Left kidney (tissue), 1 donor: ENCODE measurements at regions not wholly inside any gene's neighbourhood (a gene's known extent, or its start where the extent isn't known, plus 50 kb on each side); places are given as distances from the start of the nearest gene placed in this dataset.
"Not testable (repeated sequence)": the region's sequence is repeated elsewhere in the genome, so short reads cannot be mapped to it uniquely, and the experiment has no call there.

Experiments
- DNase-seq: peaks from one replicate; pipeline ENCODE4 v3.0.0-alpha.2; 2013

GRCh38 chr6:134669485-134669884, 280.4 kb downstream of the ALDH8A1 start:
- peak; percentile 36 for DNase-seq

GRCh38 chr6:134667111-134667510, 282.8 kb downstream of the ALDH8A1 start:
- DNase-seq = no peak

- no peak for DNase-seq
These were observed 283.8 kb downstream of the ALDH8A1 start for GRCh38 chr6:134666125-134666524.

- DNase-seq = no peak
These were observed 284.7 kb downstream of the ALDH8A1 start for GRCh38 chr6:134665029-134665723.

- no peak for DNase-seq
These were observed 285.9 kb downstream of the ALDH8A1 start for GRCh38 chr6:134663800-134664535.

- DNase-seq = no peak
These were observed 286.5 kb downstream of the ALDH8A1 start for GRCh38 chr6:134663356-134663755.

GRCh38 chr6:134662077-134662700, 287.7 kb downstream of the ALDH8A1 start:
- no peak for DNase-seq

GRCh38 chr6:134659885-134660284, 290.0 kb downstream of the ALDH8A1 start:
- DNase-seq = not testable (repeated sequence)

- no peak for DNase-seq
These were observed 291.3 kb downstream of the ALDH8A1 start for GRCh38 chr6:134658596-134658995.

GRCh38 chr6:134657751-134658527, 292.0 kb downstream of the ALDH8A1 start:
- DNase-seq = no peak

- DNase-seq = no peak
These were observed 292.6 kb downstream of the ALDH8A1 start for GRCh38 chr6:134657343-134657742.

- no peak for DNase-seq
These were observed 295.1 kb downstream of the ALDH8A1 start for GRCh38 chr6:134654751-134655150.

- DNase-seq = no peak
These were observed 298.4 kb downstream of the ALDH8A1 start for GRCh38 chr6:134651519-134651918.

- DNase-seq = no peak
These were observed 302.0 kb downstream of the ALDH8A1 start for GRCh38 chr6:134647861-134648260.

- DNase-seq = no peak
These were observed 307.1 kb downstream of the ALDH8A1 start for GRCh38 chr6:134642819-134643218.

- DNase-seq = peak; percentile 31
These were observed 307.6 kb downstream of the ALDH8A1 start for GRCh38 chr6:134642279-134642678.

- DNase-seq = peak; percentile 74
These were observed 308.9 kb downstream of the ALDH8A1 start for GRCh38 chr6:134640975-134641429.

GRCh38 chr6:134640229-134640628, 309.7 kb downstream of the ALDH8A1 start:
- no peak for DNase-seq

- DNase-seq = no peak
These were observed 312.0 kb downstream of the ALDH8A1 start for GRCh38 chr6:134637847-134638437.

- no peak for DNase-seq
These were observed 312.6 kb downstream of the ALDH8A1 start for GRCh38 chr6:134637282-134637681.

GRCh38 chr6:134636186-134636799, 313.6 kb downstream of the ALDH8A1 start:
- no peak for DNase-seq
